HG03135 (cell line): ENCODE measurements at regions not wholly inside any gene's neighbourhood (a gene's known extent, or its start where the extent isn't known, plus 50 kb on each side); places are given as distances from the start of the nearest gene placed in this dataset.

Experiments
- ATAC-seq: cut with Tn5 transposase; IDR thresholded peaks from one replicate; pipeline ENCODE4 v1.9.1; 2021; ENCODE audit warnings: mild to moderate bottlenecking, moderate library complexity; ENCODE audit not compliant: unreplicated experiment

DNA sequence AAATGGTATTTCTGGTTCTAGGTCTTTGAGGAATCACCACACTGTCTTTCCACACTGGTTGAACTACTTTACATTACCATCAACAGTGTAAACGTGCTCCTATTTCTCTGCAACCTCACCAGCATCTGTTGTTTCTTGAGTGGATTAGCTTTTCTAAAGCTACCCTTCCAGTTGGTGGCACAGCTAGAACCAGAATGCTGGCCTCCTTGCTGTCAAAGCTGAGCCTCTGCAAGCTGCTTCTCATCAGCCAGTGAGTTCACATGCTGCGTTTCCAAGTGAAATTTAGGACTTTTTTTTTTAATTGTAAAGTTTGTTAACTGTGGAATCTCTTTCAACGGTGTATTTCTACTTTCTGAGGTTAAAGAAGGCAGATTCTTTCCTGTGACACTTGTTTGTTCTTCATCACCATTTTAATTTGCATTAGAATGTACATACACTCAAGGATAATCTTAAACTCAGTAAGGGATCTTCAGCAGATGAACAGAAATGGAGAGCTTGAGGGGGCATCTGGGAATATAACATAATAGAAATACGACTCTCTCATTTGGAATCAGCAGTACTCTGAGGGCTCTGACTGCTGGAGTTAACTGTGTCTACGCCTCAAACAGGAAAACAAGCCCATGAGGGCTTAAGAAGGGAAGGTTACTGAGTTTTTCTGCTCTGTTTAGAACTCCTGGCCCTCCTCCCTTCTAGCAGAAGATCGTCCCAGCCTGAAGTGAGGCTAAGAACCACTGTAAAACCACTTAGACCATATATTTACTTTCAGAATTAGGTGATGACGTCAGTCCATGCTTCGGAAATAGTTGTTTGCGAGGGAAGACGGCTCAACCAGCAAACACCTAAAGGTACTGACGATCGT is 148.4 kb upstream of the FAM20A start:
- no peak for ATAC-seq

DNA sequence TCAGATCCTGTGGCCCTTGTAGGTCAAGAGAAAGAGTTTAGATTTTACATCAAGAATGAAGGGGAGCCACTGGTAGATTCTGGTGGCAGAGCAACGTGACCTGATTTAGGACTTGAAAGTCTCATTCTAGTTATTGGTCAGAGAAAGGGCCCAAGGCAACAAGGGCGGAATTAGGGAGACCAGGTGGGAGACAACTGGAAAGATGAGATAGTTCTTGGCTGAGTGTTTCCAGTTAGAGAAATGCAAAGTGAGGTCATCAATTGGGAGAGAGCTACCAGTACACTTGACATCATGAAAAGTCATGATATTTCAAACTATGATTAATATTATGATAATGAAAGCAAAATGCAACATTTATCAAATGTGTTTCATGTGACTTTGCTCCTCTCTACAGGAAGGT is 147.2 kb upstream of the FAM20A start:
- no peak for ATAC-seq

DNA sequence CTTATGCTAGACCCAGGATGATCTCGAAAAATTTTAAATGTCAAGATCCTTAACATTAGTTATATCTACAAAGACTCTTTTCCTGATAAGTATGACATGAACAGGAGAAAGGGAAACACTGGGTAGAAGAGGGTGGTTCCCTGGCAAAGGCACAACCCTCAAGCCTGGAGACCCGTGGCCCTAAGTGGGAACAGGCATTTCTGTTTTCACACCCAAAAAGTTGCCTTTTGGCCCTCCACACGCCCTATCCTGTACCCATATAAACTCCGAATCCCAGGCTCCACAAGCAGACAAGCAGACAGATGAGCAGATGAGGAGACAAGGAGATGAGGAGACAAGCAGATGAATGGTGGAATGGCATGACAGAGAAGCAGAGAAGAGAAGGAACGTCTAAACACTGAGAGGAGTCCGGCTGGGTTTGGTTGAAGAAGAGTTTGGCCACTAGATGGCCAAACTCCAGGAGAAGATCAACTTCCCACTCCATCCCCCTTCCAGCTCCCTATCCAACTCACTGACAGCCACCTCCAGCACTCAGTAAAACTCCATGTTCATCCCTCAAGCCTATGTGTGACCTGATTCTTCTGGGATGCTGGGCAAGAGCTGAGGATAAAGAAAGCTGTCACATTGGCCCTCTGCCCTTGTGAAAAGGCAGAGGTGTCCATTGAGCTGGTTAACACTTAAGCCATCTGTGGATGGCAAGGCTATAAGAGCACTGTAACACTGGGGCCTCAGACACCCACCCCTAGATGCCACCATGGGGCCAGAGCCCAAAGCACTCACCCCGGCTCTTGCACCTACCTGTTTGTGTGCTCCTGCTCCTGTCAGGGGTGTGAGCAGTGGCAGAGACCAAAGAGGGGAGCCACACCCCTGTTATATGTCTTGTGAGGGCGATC is 139.6 kb upstream of the FAM20A start:
- ATAC-seq = no peak

DNA sequence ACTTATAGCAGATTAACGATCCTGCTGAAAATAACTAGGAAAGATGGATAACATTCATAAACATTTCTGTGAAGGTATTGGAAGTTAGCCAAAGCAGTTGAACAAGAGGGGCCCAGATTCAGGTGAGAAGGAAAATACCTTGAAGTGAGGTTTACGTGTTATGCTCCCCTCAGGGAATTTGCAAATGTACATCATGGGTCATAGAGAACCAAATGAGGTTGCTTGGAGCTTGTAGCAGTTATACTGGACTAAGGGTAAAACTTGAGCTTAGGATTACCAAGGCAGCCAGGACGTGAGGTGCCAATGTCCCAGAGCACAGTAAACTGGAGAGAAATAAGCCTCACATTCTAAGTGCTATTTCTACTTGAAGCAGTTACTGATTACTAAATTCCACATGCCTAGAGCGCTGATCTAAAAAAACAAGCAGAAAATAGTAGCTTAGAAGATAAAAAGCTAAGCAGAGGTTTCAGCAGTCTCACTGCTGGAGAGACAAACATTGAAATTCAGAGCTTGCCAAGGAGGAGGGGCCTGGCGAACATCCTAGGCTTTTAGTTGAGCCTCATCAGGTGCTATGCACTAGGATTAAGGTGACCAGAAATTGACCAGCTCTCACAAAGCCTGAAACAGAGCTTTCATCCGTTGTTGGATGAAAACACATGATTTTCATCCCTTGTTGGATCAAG is 136.7 kb upstream of the FAM20A start:
- no peak for ATAC-seq

DNA sequence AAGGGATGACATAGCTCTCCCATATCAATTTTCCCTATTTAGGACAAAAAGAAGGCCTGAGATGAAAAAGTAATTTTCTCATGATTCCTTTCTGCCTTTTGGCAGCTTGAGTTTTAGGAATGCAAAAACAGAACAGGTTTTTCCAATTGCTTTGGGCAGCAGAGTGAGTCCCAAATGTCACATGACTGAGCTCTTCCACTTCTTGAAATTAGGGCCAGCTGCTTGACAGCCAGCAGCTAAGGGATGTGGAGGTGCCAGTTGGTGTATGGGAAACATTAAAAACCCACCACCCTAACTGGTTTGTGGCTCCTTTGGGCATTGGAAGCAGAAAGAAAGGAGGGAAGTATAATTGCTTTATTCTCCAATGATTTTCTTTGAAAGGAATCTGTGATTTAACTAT is 133.8 kb upstream of the FAM20A start:
- ATAC-seq = no peak

DNA sequence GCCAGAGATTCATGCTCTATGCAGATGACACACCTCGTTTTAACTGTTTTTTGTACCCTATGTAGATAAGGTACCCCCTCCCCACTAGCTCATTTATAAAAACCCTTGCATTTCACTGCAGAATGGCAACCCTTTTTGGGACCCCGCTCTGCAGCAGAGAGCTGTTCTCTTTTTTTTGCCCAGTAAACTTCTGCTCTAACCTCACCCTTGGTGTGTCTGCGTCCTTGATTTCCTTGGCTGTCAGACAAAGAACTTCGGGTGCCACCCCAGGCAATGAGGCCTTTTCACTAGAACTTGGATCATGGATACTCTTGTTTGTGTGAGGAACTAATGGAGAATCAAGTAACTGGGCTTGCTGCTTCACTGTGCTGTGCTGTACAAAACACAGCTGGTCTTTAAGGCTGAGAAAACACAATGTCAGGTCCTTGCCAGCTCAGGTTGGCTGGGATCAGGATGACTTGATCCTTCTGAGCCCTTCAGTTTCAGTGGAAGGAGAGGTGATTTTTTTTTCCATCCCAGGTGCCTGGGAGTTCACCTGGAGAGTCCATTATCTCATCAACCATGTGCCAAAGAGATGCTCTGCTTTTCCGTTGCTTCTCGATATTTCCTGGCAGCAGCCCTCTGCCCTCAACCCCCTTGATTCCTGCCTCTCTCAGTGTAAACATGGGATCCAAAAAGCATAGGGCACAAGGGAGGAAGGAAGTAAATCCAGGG is 133.2 kb upstream of the FAM20A start:
- ATAC-seq = no peak

DNA sequence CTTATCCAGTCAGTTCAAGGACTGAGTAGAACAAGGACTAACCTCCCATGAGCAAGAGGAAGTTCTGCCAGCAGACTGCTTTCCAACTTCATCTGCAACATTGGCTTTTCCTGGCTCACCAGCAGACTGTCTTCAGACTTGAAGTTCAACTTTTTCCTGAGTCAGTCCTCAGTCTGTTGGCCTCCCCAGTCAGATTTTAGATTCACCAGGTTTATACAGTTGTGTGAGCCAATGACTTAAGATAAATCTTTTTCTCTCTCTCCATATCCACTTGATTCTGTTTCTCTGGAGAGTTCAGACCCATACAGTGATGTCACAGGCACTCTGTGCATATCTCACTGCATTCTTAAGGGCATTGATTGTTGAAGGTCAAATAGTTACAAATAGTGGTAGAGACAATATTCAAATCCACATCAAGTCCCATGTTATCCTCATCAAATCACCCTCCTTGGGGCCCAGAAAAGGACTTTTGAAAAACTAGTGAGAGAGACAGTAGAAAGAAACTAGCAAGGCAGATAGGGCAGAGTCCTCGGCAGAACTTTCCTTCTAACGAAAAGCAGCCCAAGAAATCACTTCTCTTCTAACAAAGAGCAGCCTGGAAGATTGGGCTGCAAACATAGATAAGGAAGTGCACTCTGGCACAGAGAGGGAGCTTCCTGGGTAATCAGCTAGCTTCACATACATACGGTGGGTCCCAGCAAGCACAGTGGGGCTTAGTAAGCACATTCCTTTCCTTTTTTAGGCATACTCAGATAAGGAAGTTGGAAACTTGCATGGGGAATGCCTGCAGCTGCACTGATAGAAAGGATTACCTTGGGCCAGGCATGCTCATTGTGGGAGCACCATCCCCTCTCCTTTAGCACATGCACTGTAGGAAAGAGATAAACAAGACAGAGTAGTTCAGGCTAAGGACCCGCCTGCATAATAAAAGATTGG is 132.3 kb upstream of the FAM20A start:
- no peak for ATAC-seq

DNA sequence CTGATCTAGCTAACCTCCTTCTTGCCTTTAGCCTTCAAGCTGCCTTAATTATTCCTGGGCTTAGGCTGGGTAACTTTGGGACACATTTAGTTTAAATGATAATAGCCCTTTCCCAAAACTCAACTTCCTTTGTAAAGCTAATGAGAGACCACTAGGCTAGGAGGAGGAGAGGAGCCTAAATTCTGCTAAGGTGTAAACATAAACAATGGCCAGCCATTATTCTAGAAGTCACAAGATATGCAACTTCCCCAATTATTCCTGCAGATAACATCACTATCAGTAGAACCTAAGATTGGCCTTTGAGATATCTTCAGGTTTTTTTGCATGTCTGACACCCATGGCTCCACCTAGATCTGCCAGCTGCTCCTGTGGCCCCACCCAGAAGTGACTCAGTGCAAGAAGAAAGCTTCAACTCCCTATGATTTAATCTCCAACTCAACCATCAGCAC is 131.2 kb upstream of the FAM20A start:
- no peak for ATAC-seq

DNA sequence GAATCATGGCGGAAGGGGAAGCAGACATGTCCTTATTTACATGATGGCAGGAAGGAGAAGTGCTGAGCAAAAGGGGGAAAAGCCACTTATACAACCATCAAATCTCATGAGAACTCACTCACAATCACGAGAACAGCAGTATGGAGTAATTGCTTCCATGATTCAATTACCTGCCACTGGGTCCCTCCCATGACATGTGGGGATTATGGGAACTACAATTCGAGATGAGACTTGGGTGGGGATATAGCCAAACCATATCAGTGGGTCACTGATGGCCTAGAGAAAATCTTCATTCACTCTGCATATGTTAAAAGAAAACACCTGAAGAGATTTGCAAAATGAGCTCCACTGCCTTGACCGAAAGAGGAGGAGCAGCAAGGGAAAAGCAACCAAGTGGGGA is 130.3 kb upstream of the FAM20A start:
- no peak for ATAC-seq

DNA sequence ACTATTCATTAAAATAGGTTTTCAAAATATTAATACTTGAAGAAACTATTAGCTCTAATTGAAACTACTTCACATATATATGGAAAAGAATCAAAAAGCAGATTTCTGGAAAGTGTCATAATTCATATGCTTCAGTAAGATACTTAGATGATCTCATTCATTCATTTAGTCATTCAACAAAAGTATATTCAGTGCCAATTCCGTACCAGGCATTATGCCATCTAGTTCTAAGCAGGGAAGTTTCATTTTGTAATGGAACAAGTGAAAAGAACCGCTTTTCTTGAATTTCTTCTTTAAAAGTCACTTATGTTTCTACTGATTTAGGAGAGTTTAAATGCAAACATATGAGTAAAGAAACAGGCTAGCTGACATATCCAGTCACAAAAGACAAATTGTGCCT is 118.3 kb upstream of the FAM20A start:
- ATAC-seq = no peak

DNA sequence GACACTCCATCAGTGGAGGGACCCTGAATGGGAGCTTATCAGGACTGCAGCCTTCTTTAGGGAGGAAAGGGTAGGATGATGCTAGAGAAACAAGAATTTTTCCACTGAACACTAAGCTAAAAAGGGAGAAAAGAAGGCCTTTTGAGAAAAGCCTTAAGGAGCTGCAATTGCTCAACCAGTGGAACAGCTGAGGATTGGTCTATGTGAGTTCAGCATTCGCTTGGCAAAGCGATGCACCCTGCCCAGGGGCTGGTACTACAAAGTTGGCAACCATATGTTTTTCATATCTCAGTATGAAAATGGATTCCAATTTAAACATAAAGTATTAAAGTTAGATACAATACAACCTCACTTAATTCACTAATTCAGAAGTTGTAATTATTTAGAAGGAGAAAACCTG is 117.8 kb upstream of the FAM20A start:
- no peak for ATAC-seq

DNA sequence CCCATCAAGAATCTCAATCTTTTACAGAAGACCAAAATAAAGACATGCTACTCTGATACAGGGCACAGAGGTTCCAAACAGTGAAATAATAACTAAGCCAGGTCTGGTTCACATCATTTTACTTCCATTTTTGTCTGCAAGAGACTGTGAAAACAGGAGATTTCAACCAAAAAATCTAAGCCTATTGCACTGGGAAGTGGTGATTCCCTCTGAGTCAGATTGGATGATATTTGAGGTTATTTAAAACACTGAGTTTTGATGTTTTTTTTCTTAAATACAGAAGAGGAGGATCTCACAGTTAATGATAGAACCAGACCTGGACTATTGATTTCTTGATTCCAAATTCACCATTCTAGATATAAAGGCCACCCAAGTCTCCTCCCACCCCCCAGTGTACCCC is 117.3 kb upstream of the FAM20A start:
- ATAC-seq = no peak

DNA sequence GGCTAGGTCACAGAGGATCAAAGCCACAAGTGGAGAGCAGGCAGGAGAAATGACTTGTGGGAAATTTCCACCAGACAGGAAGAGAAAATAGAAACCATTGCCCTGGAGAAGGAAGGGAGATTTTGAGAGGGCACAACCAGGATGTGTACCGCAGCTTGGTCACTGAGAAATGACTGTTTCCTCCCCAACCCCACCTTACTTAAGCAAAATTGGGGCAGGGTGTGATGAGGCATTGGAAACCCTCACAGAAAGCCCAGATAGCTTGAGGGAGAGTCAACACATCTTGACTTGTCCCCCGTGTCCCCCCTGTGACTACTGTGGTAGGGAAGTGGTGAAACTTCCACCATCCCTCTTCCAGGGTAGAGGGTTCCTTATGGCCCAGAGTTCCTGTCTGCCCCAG is 113.5 kb upstream of the FAM20A start:
- ATAC-seq = no peak

DNA sequence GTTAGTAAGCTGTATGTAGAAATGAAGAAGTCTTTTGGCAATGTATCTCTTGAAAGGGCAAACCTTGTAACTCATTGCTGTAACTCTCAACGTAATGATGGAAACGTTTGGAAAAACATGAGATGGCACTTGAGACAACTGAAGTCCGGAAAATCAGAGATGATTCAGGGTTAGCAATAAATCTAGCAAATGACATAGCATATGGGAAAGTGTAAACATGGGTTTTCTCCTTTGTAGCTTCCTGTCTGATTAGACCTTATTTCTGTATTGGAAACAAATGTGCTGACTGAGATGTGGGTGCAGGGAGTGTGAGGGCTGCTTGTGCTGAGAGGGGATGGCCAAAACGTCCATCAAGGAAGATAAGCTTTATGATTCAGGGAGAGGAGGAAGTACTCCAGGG is 110.7 kb upstream of the FAM20A start:
- no peak for ATAC-seq

DNA sequence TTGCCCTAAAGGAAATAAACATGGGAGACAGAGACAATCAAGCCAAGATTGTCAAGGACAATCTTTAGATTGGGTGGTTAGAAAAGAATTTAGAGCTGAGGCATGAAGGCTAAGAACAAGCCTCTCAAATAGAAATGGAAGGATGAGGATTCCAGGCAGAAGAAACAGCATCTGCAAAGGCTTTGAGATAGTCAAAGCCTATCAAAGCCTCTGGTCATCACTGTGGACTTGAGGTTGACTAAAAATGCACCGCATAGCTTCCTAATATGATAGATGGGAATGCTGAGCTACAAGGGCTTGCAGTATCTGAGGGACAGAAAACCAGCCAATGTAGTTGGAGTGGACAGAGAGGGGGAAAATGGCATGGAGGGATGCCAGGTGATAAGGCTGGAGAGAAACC is 109.8 kb upstream of the FAM20A start:
- ATAC-seq = no peak

DNA sequence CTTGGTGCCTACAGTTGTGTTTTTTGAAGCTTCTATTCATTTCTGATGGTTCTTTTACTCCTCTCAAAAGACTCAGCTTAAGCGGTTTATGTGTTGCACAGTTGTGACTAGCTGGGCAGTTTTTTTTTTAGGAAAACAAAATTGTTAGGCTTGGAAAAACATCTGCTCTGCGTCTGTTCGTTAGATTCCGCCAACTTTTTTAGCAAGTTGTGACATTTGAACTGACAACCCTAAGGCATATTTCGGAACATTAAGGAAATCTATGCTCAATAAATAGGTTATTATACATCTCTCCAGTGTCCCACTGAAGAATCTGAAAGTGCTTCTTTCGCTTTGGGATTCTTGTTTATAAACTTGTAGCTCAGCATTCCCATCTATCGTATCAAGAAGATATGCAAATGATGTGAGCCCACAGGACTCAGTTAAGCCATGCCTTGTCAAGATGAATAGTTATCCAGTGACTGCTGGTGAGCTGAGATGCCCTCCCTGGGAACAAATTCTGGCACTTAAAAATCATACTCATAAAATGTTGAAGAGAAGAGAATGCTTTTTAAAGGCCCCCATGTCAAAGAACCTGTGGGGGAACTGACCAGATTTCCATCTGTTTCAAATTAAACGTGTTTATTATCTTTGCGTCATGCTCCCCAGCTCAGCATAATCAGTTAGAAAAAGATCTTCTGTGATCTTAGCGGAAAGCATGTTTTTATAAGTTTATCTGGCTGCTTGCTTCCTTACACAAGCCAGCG is 109.0 kb upstream of the FAM20A start:
- ATAC-seq = no peak

DNA sequence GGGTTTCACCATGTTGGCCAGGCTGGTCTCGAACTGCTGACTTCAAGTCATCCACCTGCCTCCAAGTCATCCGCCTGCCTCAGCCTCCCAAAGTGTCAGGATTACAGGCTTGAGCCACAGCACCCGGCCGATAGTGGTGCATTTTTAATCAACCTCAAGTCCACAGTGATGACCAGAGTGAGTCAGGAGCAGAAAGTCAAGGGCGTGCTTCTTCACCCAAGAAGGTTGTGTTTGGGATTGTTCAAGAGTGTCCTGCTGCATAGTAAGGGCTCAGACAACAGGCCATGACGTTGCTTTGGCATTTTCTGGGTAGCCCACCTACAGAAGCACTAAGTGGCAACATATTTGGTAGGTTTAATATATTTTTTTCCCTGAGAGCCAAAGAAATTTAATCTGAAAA is 108.3 kb upstream of the FAM20A start:
- ATAC-seq = no peak

DNA sequence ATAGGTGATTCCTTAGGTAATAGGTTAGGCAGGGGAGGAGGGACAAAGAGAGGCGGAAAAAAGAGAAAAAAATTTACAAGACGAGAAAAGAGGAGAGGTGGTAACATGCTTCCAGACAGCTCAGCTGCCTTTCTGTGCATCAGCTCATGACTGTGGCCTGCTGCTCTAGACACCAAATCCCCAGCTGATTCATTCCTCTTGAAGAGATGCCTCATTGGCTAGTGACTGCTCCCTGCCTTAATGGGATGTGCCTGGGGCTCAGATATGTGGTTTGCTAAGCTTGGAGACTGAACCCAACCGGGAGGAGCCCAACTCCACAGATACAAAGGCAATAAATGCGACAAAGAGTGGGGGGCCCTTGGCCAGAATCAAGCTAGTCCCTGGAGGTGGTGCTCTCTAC is 105.9 kb upstream of the FAM20A start:
- no peak for ATAC-seq

DNA sequence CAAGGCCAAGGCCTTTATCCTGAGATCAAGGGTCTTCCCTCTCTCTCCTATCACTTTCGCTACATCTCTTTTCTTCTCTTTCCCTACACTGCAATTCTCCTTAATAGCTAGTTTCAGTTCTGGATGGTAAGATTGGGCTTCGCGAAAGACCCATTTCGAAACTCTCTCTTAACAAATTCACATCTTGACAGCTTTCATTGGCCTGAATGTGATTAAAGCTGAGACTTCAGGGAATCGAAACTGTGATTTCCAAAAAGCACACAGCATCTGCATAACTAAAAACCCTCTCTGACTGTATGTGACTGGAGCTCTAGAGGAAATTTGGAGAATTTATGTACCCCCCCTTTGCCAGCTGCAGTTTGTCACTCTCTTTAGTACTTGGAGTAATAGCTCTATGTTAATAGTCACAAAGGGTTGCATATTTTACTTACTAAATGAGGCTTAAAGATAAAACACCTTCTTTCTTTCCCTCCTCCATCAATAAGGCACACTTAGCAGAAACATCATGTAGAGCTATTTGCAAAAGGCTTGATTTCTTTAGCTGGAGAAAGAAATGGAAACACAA is 105.3 kb upstream of the FAM20A start:
- ATAC-seq = no peak
